ENCODE measurements at regions not wholly inside any gene's neighbourhood (a gene's known extent, or its start where the extent isn't known, plus 50 kb on each side); places are given as distances from the start of the nearest gene placed in this dataset.
"Not testable (repeated sequence)": the region's sequence is repeated elsewhere in the genome, so short reads cannot be mapped to it uniquely, and the experiment has no call there.

DNA sequence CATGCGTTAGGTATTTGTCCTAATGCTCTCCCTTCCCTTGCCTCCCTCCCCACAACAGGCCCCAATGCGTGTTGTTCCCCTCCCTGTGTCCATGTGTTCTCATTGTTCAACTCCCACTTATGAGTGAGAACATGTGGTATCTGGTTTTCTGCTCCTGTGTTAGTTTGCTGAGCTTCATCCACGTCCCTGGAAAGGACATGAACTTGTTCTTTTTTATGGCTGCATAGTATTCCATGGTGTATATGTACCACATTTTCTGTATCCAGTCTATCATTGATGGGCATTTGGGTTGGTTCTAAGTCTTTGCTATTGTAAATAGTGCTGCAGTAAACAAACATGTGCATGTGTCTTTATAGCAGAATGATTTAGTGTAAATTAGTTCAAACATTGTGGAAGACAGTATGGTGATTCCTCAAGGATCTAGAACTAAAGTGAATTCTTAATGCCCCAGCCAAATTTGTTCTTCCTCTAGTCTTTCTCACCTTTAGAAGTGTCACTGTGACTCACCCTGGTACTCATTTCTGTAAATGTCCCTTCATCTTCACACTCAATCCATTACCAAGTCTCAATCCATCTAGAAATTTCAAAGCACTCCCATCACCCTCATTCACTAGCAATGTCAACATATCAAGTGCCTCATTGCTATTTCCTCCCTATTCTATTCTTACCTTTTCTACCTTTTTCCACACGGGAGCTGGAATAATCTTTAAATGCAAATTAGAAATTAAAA, 123.9 kb downstream of the MREG start:
- DNase-seq: not testable (repeated sequence)

DNA sequence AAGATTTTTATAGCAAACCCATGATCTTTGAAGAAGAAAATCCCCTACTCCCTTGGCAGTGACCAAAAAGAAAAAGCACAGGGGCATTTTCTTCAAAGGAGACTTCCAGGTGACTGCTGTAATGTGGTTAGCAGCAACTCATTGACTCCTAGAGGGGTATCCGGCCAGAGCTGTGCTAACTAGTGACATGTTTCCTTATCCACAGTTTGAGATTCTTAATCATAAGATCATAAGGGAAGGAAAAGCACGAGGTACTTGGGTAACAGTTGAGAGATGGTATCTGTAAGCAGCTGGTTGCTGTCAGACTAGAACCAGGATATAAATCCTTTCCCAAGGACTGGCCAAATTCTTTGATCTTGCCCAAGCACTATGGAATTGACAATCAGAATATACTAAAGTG, 124.7 kb downstream of the MREG start:
- no peak for DNase-seq

DNA sequence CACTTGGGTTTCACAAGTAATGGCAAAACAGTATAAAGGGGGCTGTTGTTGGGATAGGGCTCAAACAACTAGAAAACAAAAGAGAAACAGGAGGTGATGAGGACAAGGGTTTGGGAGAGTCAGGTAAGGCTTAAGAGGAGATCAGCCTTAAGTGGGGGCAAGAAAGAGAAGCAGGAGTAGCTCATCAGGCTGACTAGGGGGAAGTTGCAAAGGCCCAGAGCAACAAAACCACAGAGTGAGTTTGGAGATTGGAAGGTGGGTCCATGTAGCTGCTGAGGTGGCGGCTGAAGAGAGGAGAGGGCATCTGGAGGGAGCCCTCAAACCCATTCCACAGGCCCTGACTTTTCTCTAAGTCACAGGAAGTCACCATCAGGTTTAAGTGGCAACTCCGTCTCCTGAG, 126.0 kb downstream of the MREG start:
- DNase-seq: no peak

DNA sequence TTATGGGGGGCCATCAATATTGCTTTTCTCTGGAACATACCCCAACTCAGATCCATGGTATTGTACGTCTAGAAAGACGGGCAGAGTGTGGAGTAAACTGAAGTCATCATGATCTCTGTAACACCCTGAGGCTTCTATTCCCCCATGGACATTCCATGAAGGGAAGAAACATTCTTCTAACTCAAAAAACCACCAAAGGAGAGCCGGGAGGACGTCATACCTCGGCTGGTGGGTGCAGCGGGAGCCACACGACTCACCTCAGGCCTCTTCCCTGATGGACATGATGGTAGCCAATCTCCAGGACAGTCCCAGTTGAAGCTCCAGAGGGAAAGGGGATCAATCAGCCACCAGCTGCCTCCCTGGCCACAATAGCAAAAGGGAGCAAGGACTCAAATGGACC, 127.3 kb downstream of the MREG start:
- no peak for DNase-seq

DNA sequence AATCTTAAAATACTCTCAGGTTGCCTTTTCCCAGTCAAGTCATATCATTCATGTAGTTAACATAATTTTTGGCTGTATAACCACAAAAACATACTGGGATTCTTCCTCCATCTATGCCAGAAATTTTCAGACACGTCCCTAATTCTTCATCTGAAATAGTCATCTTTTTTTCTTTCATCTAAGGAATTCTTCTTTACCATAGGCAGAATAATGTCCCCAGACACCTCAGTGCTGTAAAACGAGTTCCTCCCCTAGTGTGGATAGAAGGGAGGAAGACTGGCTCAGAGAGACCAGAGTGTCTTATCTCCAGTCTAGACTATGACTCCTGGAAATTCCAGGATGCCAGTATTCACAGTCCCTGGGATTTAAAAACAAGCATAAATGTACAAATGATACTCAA, 127.8 kb downstream of the MREG start:
- no peak for DNase-seq

DNA sequence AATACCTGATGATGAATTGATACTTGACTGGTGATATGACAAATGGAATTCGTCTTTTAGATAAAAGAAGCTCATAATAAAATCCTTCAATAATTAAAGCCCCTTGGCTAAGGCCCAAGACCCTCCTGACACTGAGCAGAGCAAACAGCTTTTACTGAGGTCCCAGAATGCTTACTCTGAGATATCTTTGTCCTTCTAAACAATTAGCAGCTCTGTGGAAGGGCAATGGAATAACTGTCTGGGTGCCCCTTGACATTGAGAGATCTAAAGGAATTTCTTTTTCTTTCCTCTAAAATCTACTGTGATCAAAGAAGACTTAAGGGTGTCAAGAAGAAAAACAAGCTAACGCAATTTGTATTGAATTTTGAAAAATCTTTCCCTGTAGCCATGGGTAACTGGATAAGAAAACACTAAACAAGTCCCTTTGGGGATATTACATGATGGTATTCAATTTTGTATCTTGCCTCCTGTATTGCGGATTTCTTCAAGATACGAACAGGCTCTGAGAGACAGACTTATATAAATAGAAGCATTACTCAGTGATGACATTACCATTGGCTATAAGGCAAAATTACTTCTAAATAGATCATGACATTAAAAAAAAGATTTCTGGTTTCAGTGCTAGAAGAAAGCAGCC, 128.8 kb downstream of the MREG start:
- DNase-seq: no peak

DNA sequence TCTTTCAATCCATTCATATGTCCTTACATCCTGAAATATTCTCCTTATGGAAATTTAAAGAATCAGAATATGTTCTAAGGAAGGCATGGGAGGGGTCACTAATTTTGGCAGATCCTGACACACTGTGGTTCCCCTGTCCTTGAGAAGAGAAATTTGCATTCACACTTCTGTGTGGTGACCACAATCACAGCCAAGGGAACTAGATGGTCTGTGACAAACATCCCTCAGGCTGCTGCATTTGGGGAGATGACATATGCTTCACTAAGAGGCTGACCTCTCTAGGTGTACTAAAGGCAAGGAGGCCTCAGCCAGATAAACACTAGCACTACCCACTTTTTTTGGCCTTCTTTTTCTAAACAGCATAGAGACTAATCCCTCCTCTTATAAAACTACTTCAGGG, 129.6 kb downstream of the MREG start:
- DNase-seq: no peak

DNA sequence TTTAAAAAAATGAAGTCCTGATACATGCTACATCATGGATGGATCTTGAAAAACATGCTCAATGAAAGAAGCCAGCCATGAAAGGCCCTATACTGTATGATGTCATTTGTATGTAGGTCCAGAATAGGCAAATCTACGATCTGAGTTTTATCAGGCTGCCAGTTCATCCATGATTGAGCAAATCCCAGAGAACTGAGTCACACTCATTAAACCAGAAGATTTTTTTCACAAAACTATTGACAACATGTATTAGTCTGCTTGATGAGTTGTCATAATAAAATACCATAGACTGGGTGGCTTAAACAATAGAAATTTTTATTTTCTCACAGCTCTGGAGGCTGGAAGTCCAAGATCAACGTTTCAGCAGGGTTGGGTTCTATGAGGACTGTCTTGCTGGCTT, 130.7 kb downstream of the MREG start:
- DNase-seq: no peak

DNA sequence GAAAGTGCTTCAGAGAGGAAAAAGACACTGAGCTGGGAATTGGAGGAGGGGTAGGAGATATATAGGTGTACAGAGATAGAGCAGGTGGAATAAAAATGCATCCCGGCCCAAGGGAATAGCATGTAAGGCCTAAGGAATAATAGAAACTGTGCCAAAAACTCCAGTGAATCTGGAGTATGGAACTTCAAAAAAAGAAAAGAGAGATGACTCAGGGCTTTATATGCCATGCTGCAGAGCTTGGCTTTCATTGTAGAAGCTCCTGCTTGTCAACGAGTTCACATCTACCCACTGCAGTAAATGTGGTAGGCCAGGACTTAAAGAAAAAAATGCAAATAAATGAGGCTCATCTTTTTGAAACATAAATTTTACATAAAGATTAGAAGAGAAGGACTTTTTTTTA, 131.8 kb downstream of the MREG start:
- no peak for DNase-seq

DNA sequence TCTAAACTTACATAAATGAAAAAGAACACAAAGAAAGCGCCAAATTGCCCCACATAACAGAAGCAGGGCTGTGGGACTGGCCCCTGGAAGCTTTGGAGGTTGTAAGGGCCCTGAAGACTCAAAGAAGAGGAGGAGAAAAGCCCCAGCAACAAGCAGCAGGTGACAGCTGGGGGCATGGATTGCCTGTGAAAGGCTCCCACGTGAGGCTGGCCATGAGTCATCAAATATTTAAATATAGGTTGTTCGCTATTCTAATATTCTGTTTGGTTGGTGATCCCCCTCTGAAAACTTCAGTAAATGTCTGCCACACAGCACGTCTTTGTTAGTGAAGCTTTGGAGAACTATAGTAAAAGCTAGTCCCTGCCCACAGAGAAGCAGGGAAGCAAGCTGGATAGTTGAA, 132.4 kb downstream of the MREG start:
- DNase-seq: no peak

DNA sequence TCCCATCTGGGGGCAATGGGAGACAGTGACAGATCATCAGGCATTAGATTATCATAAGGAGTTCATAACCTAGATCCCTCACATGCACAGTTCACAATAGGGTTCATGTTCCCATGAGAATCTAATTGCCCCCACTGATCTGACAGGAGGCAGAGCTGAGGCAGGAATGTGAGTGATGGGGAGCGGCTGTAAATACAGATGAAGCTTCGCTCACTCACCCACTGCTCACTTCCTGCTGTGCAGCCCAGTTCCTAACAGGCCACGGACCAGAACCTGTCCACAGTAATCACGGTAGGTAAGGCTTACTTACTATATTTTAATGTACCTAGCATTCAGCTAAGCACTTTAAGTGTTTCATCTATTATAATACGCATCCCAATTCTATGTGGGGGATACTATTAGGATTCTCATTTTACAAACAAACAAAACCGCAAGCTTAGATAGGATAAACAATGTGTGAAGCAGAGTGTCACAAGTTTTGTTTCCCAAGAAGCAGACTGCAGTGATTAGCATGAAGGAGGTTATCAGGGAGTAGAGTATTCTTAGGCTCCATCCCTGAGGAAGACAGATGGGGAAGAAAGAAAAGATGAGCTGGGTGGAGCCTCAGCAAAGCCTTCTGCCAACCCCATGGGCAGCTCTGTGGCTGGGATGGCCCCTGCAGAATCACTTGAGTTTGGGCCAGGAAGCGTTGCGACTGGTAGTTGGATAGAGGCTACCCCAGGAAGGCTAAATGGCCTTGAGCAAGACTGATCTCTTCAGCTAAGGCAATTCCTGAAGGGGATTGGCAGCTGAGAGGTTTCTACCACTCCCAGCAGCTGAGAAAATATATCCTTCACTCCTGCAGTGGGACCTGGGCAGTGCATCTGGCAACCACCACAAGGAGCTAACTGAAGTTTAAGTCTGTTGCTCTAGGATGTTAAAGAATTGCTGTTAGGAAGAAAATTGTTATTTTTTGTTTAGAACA, 133.1 kb downstream of the MREG start:
- DNase-seq: no peak

DNA sequence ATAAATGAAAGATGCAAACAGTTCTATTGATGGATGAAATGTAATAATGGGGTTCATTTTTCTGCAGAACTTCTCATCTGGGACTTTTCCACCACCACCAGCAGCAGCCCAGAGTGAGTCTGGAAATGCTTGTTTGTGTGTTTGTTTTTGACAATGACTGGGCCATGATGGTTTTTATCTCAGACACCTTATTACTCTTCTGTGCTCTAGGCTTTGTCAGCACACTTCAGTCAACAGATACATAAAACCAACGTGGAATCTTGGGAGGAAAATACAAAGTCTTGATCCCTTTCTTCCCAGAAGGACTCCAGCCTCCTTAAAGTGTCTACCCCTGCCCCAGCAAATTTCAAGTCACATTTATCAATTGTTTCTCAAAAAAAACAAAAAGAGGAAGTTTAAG, 134.0 kb downstream of the MREG start:
- DNase-seq: no peak

DNA sequence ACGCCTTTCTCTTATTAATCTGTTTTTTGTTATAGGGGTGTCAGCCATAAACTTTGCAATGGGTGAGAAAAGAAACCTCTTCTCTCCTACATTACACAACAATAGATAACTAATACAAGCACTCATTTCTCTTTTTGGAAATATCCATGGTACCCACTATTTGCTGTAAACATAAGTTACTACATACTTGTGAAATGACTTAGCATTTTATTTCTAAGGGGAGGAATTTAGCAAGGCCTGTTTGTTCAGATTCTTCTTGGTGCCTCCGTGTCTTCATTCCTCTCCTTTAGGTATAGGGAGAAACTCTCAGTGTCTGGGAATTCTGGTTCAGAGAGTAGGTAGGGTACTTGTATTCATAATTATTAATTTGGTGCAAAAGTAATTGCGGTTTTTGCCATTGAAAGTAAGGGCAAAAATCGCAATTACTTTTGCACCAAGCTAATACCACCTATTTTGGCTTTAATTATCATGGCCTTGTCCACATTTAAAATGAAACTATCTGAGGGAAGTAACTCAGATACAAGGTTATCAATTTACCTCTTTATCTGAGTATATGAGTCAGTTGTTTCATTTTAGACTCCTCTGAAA, 134.8 kb downstream of the MREG start:
- no peak for DNase-seq

DNA sequence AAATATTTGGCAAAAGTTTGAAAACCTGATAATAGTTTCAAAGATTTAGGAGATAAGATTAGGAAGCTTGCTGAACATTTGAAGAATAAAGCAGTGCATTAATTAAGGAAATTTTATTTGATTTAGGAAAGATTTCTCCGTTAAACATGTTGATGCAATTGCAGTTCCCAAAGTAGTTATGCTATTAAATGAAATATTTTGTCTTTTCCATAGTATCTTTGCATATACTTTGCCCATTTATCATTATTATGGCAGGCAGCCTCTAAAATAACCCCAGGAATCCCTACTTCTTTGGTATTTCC, 136.5 kb downstream of the MREG start:
- no peak for DNase-seq

DNA sequence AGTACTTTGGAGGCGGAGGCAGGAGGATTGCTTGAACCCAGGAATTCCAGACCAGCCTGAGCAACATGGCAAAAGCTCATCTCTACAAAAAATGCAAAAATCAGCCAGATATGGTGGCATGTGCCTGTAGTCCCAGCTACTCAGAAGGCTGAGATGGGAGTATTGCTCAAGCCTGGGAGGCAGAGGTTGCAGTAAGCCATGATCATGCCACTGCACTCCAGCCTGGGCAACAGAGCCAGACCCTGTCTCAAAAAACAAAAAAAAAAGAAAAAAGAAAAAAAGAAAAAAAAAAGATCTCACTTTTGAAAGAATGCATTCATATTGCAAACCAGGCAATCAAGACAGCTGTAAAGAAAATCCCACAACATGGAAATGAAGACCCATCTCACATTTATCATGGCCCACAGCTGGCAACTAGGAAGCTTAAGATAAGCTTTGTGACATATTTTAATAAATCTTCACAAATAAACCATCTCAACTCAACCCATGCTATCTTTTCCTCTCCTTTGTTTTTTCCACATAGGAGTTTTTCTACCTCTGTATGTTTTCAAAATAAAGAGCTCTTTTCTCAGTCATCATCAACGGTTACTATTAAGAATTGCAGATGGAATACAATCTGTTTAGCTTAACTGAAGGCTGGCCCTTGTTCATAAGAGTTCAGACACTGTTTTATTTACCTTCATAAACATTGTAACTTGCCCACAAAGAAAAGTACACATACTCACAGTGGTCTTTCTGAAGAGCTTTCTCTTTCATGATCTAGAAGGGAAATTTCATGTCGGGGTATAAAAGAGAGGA, 137.0 kb downstream of the MREG start:
- no peak for DNase-seq

DNA sequence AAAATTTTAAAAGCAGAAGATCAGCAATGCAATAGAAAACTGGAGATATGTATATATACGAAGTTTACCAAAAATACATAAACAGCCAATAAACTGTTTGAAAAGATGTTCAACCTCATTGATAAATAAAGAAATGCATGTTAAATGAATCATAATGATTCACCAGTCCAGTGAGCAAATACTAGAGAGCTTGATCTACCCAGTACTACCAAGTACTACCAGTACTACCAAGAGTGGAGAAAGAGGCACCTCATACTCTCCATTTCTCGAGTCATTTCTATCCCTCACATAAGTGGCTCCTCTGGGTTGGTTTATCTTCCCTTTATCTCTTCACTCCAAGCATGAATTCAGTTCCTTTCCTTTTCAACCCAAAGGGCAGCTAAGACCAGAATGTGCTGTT, 138.9 kb downstream of the MREG start:
- no peak for DNase-seq

DNA sequence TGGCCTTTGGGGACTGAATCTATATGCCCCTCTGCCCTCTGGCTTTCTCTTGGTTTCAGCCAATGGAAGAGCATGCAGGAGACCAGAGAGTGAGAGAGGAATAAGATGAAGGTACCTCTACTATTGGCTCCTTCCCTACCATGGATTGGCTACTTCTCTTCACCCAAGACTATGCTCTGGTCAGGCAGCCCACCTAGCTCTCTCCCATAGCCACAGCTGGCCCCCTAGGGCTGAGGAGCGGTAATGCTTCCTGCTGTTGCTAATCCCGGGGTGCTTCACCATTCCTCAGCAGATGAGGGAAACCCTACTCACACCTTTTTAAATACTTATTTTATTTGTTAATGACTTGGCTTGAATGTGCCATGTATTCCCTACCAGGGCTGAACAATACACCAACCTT, 142.4 kb downstream of the MREG start:
- DNase-seq: no peak

DNA sequence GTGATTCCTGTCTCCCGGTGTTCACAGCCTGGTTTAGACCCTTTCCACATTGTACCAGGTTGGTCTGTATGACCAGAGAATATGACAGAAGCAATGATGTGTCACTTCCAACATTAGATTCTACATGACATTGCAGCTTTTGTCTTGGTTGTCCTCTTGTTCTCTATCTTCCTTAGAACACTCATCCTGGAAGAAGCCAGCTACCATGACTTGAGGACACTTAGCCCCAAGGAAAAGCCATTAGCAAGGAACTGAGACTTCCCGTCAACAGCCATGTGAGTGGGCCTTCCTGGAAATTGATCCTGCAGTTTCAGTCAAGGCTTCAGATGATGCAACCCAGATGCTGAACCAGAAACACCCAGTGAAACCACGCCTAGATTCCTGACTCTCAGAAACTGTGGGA, 143.3 kb downstream of the MREG start:
- no peak for DNase-seq

DNA sequence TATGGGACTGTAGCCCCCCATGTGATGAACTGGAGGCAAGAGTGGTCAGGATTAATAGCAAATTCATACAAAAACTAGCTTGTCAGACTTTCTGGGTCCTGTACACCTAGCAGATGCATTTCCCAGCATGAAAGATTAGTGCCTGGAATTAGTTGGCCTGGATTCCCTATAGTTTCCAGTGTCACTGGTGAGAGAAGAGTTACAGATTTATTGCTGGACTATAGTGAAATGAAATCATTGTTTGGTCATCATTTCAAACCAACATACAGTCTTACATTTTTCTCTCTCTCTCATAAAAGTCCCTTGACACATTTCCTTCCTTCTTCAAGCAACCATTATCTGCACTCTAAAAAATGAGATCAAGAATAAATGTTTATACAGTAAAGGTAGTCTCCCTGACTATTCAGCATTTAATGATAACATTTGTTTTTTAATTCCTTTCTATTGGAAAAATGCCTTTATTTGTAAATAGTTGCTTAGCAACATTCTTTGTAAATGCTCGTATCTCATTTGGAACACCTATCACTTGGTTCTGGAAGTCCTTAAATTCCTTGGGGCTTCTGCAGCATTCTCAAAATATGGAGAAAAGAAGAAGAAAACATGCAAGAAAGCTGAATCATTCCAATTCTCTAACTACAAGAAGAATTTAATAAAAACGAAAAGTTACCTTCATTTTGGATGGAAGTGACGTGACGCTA, 144.4 kb downstream of the MREG start:
- DNase-seq: no peak

DNA sequence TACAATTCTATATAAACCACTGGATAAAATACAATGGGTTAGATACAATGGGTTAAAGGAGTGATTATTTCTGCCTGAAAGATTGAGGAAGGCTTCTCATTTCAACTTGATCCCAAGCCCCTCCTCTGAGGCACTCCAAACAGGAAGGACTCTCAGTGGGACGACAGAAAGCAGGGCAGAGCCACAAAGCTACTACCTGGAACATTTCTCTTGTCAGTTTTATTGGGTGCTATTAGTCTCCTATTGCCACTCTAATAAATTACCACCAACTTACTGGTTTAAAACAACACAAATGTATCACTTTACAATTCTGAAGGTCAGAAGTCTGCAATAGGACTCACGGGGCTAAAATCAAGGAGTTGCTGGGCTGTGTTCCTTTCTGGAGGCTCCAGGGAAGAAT, 146.7 kb downstream of the MREG start:
- DNase-seq: no peak

DNA sequence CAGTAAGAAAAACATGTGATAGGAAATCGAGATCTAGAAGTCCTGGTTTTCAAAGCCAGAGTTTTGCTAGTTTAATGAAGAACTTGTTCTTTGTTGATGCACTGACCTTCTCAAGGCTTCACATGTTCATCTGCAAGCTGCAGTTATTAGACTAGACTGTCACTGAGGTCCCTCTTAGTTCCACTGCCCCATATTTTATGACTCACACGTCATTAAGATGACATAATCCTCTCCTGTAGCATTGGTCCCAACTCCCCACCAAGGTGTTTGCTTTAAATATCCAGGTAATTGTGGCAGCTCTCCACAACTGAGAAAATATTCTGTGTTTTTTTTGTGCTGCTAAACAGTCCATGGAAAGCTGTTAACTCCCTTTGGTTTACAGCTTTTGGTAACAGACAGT, 149.7 kb downstream of the MREG start:
- DNase-seq: no peak

DNA sequence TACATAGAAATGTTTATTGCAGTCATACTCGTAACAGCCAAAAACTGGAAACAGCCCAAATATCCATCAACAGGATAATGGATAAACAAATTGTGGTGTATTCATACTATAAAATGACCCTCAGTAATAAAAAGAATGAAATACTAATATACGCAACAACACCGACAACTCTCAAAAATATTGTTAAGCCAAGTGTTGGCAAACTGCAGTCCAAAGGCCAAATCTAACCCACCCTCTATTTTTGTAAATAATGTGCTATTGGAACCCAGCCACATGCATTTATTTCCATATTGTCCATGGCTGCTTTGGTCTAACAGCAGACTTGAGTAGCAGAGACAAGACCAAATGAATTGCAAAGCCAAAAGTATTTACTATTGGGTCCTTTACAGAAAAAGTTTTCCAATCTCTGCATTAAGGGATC, 151.0 kb downstream of the MREG start:
- DNase-seq: no peak
